DND-41 (cell line): ENCODE measurements at regions not wholly inside any gene's neighbourhood (a gene's known extent, or its start where the extent isn't known, plus 50 kb on each side); places are given as distances from the start of the nearest gene placed in this dataset.

ENCODE experiments used
- ATAC-seq: fragments of 200-7000 bp; cut with Tn5 transposase; 3 replicates; pipeline ENCODE4 v1.9.1; 2021; ENCODE audit warnings: low read depth; ENCODE audit not compliant: insufficient read depth
- DNase-seq: peaks from one replicate; pipeline ENCODE4 v3.0.0-alpha.2; 2020
- H2AFZ ChIP-seq: 2 replicates; pipeline ENCODE4 v1.6.0; 2012; ENCODE audit warnings: low read depth, low read length
- H3K27ac ChIP-seq: 2 replicates; pipeline ENCODE4 v1.5.1; 2012; ENCODE audit warnings: low read length, inconsistent platforms
- H3K27me3 ChIP-seq: fragments of 200-600 bp; sonication (generic); 2 replicates; pipeline ENCODE4 v1.6.0; 2012; ENCODE audit warnings: low read length, mild to moderate bottlenecking, inconsistent platforms; ENCODE audit not compliant: insufficient read depth, poor library complexity
- H3K36me3 ChIP-seq: 2 replicates; pipeline ENCODE4 v1.5.1; 2012; ENCODE audit warnings: low read length, inconsistent platforms; ENCODE audit not compliant: insufficient read depth
- H3K4me1 ChIP-seq: 2 replicates; pipeline ENCODE4 v1.5.1; 2012; ENCODE audit warnings: mild to moderate bottlenecking, low read length; ENCODE audit not compliant: insufficient read depth
- H3K4me2 ChIP-seq: 2 replicates; pipeline ENCODE4 v1.6.0; 2012; ENCODE audit warnings: mild to moderate bottlenecking, moderate library complexity, low read length, inconsistent platforms; ENCODE audit not compliant: insufficient read depth
- H3K4me3 ChIP-seq, 2 experiments: fragments of 200-600 bp in 1 of 2; shearing (Covaris generic) in 1 of 2; 2 replicates each; pipeline ENCODE4 v1.5.1; 2012 to 2016; ENCODE audit warnings: inconsistent platforms in 2 of 2, low read length in 2 of 2, mild to moderate bottlenecking in 2 of 2, low read depth in 1 of 2, moderate library complexity in 1 of 2
- H3K79me2 ChIP-seq: 2 replicates; pipeline ENCODE4 v1.6.0; 2012; ENCODE audit warnings: low read length, inconsistent platforms; ENCODE audit not compliant: insufficient read depth
- H3K9ac ChIP-seq: 2 replicates; pipeline ENCODE4 v1.6.0; 2012; ENCODE audit warnings: low read depth, mild to moderate bottlenecking, inconsistent platforms, low read length, moderate library complexity
- H3K9me3 ChIP-seq: 2 replicates; pipeline ENCODE4 v1.5.1; 2012; ENCODE audit warnings: low read length, moderate library complexity, mild to moderate bottlenecking, inconsistent platforms; ENCODE audit not compliant: insufficient read depth, severe bottlenecking
- H4K20me1 ChIP-seq: 2 replicates; pipeline ENCODE4 v1.6.0; 2012; ENCODE audit warnings: low read length; ENCODE audit not compliant: insufficient read depth
- EZH2 ChIP-seq: IDR thresholded peaks from 3 replicates; pipeline ENCODE4 v1.6.1; 2012; ENCODE audit warnings: borderline replicate concordance, low read depth, mild to moderate bottlenecking, moderate library complexity, low read length, inconsistent platforms; ENCODE audit not compliant: severe bottlenecking
- TF ChIP-seq, protein P1 (sequence below): IDR thresholded peaks from 2 replicates; pipeline ENCODE4 v1.5.1; 2012; ENCODE audit warnings: borderline replicate concordance, low read length, moderate library complexity, mild to moderate bottlenecking; ENCODE audit not compliant: poor library complexity, severe bottlenecking; ENCODE audit errors: extremely low read depth

GRCh38 chr4:186900232-186900900, 176.7 kb upstream of the FAT1 start:
- Histone ChIP-seq H3K9me3 (peaks cover 3% of the 10 kb centered on the region), H3K79me2 (no peaks in the 10 kb centered on the region), H2AFZ (no peak overlapping the region), H3K4me2 (no peak overlapping the region), H3K4me3 (no peak overlapping the region), H3K27ac (no peak overlapping the region), H3K9ac (no peak overlapping the region), H3K4me1 (no peaks in the 10 kb centered on the region), H3K27me3 (no peaks in the 10 kb centered on the region), H4K20me1 (no peaks in the 10 kb centered on the region), H3K36me3 (no peaks in the 10 kb centered on the region)
- DNase-seq (no peak), ATAC-seq (no peak)
- TF ChIP-seq EZH2 = no peak
- TF ChIP-seq, protein P1, sequence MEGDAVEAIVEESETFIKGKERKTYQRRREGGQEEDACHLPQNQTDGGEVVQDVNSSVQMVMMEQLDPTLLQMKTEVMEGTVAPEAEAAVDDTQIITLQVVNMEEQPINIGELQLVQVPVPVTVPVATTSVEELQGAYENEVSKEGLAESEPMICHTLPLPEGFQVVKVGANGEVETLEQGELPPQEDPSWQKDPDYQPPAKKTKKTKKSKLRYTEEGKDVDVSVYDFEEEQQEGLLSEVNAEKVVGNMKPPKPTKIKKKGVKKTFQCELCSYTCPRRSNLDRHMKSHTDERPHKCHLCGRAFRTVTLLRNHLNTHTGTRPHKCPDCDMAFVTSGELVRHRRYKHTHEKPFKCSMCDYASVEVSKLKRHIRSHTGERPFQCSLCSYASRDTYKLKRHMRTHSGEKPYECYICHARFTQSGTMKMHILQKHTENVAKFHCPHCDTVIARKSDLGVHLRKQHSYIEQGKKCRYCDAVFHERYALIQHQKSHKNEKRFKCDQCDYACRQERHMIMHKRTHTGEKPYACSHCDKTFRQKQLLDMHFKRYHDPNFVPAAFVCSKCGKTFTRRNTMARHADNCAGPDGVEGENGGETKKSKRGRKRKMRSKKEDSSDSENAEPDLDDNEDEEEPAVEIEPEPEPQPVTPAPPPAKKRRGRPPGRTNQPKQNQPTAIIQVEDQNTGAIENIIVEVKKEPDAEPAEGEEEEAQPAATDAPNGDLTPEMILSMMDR = no peak

DNA sequence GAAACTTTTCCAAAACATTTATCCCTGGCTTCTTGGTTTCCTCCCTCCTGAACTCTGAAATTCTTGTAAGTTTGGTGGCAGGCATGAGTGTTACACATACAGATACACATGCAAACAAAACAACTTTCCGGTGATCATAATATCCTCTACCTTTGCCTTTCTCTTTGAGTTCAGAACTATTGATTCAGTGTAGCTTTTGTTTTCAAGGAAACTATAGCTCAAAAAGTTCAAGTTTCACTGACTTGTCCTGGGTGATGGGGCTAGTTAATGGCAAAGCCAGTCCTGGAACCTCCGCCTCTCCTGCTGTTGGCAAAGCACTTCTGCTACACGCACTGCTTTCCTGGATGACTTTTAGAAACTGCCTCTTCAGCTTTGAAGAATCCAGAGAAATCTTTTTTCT, 177.3 kb upstream of the FAT1 start:
- Histone ChIP-seq H2AFZ (no peak overlapping the region), H4K20me1 (no peaks in the 10 kb centered on the region), H3K4me2 (no peak overlapping the region), H3K9ac (no peak overlapping the region), H3K27ac (no peak overlapping the region), H3K79me2 (no peaks in the 10 kb centered on the region), H3K27me3 (no peaks in the 10 kb centered on the region), H3K4me1 (no peaks in the 10 kb centered on the region), H3K9me3 (peaks cover 6% of the 10 kb centered on the region), H3K4me3 (no peak overlapping the region), H3K36me3 (no peaks in the 10 kb centered on the region)
- TF ChIP-seq EZH2 = no peak
- TF ChIP-seq, protein P1 = no peak
- no peak for DNase-seq
- no peak for ATAC-seq

DNA sequence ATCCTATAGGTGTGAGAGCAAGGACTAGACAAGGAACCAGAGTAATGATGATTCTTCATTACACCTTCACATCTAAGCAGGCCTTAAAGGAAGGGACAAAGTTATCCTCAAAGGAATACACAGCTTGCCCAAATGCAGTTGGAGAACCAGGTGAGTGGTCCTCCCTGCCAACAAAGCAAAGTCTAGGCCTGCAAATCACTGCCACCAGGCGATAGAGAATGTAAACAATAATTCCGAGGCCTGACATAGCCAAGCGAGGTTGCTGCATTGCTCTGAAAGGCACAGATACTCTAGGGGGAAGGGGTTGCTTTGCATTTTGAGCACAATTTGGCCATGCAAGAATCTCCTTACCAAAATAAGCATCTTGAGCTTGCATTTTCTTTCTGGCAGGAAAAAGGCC, 178.2 kb upstream of the FAT1 start:
- Histone ChIP-seq H3K9ac (no peak overlapping the region), H3K4me2 (no peak overlapping the region), H2AFZ (no peak overlapping the region), H3K79me2 (no peaks in the 10 kb centered on the region), H3K9me3 (peaks cover 6% of the 10 kb centered on the region), H4K20me1 (no peaks in the 10 kb centered on the region), H3K4me3 (no peak overlapping the region), H3K4me1 (no peaks in the 10 kb centered on the region), H3K36me3 (no peaks in the 10 kb centered on the region), H3K27ac (no peak overlapping the region), H3K27me3 (no peaks in the 10 kb centered on the region)
- TF ChIP-seq, protein P1 = no peak
- no peak for TF ChIP-seq EZH2
- DNase-seq (no peak), ATAC-seq (no peak)

DNA sequence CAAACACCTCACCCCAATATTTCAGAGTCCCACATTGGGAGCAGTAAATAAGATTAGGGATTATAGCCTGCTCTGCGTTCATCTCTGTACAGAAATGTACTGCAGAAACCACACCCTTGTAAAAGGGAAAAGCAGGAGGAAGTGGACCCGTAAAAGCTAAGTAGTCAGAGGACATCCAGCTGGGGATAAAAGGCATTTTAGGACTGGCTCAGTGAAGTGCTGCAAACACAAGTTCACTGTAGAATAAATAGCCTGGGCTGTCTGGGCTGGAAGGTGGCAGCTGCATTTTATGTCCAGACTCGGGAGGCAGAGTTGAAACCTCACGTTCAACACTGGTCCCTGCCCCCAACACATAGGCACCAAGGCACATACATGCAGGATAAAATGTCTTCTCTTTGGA, 178.7 kb upstream of the FAT1 start:
- H3K4me3 ChIP-seq = no peak overlapping the region
- H3K27me3 ChIP-seq = no peaks in the 10 kb centered on the region
- H3K9me3 ChIP-seq = peaks cover 6% of the 10 kb centered on the region
- H3K79me2 ChIP-seq = no peaks in the 10 kb centered on the region
- TF ChIP-seq, protein P1 = no peak
- no peak for TF ChIP-seq EZH2
- no peak overlapping the region for H3K27ac ChIP-seq
- no peak overlapping the region for H2AFZ ChIP-seq
- DNase-seq (no peak), ATAC-seq (no peak)
- H3K36me3 ChIP-seq = no peaks in the 10 kb centered on the region
- H4K20me1 ChIP-seq = no peaks in the 10 kb centered on the region
- no peaks in the 10 kb centered on the region for H3K4me1 ChIP-seq
- no peak overlapping the region for H3K9ac ChIP-seq
- H3K4me2 ChIP-seq = no peak overlapping the region
